ENCODE measurements at regions not wholly inside any gene's neighbourhood (a gene's known extent, or its start where the extent isn't known, plus 50 kb on each side); places are given as distances from the start of the nearest gene placed in this dataset.

- TF ChIP-seq NFRKB (IDR thresholded peaks at IDR 0.05; ENCODE audit: low read depth) (no peak), JUN (IDR thresholded peaks at IDR 0.05; ENCODE audit: borderline replicate concordance, low read depth, low read length) (no peak), JUN (CRISPR knock-in tag; IDR thresholded peaks at IDR 0.05; ENCODE audit: borderline replicate concordance) (no peak), ELK1 (CRISPR knock-in tag; IDR thresholded peaks at IDR 0.05) (no peak), HDAC2 (IDR thresholded peaks at IDR 0.05) (no peak), ZNF780A (CRISPR knock-in tag; IDR thresholded peaks at IDR 0.05) (no peak), POLR2A (conservative IDR thresholded peaks at IDR 0.05) (no peak), ZBTB49 (CRISPR knock-in tag; IDR thresholded peaks at IDR 0.05; ENCODE audit: borderline replicate concordance) (no peak), DMBX1 (CRISPR knock-in tag; IDR thresholded peaks at IDR 0.05; ENCODE audit: borderline replicate concordance) (no peak), NFE2 (IDR thresholded peaks at IDR 0.05; ENCODE audit: low read depth) (no peak), ZNF431 (CRISPR knock-in tag; IDR thresholded peaks at IDR 0.05) (no peak), SIN3A (IDR thresholded peaks at IDR 0.05; ENCODE audit: borderline replicate concordance in 2 of 2, control insufficient read depth in 1 of 2, low read depth in 2 of 2, low read length in 2 of 2) (no peak)
- TF ChIP-seq, protein P1, sequence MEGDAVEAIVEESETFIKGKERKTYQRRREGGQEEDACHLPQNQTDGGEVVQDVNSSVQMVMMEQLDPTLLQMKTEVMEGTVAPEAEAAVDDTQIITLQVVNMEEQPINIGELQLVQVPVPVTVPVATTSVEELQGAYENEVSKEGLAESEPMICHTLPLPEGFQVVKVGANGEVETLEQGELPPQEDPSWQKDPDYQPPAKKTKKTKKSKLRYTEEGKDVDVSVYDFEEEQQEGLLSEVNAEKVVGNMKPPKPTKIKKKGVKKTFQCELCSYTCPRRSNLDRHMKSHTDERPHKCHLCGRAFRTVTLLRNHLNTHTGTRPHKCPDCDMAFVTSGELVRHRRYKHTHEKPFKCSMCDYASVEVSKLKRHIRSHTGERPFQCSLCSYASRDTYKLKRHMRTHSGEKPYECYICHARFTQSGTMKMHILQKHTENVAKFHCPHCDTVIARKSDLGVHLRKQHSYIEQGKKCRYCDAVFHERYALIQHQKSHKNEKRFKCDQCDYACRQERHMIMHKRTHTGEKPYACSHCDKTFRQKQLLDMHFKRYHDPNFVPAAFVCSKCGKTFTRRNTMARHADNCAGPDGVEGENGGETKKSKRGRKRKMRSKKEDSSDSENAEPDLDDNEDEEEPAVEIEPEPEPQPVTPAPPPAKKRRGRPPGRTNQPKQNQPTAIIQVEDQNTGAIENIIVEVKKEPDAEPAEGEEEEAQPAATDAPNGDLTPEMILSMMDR (IDR thresholded peaks at IDR 0.05 in 2 of 3, conservative IDR thresholded peaks at IDR 0.05 in 1 of 3; ENCODE audit: insufficient read depth in 2 of 3, low read depth in 1 of 3, low read length in 3 of 3), result no peak
- TF ChIP-seq, protein P2, sequence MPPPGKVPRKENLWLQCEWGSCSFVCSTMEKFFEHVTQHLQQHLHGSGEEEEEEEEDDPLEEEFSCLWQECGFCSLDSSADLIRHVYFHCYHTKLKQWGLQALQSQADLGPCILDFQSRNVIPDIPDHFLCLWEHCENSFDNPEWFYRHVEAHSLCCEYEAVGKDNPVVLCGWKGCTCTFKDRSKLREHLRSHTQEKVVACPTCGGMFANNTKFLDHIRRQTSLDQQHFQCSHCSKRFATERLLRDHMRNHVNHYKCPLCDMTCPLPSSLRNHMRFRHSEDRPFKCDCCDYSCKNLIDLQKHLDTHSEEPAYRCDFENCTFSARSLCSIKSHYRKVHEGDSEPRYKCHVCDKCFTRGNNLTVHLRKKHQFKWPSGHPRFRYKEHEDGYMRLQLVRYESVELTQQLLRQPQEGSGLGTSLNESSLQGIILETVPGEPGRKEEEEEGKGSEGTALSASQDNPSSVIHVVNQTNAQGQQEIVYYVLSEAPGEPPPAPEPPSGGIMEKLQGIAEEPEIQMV (tag; conservative IDR thresholded peaks at IDR 0.05; ENCODE audit: low read depth), result no peak
Observed at GRCh38 chr6:154942770-154943169, 52.3 kb upstream of the TIAM2 start.

Measured in K562 (cell line).